GM19351 (cell line): ENCODE measurements at regions not wholly inside any gene's neighbourhood (a gene's known extent, or its start where the extent isn't known, plus 50 kb on each side); places are given as distances from the start of the nearest gene placed in this dataset.
"Not testable (repeated sequence)": the region's sequence is repeated elsewhere in the genome, so short reads cannot be mapped to it uniquely, and the experiment has no call there.

ENCODE experiments used
- ATAC-seq: cut with Tn5 transposase; IDR thresholded peaks from one replicate; pipeline ENCODE4 v1.9.1; 2021; ENCODE audit warnings: mild to moderate bottlenecking, moderate library complexity; ENCODE audit not compliant: unreplicated experiment

- ATAC-seq: not testable (repeated sequence)
Observed at GRCh38 chr4:30869387-30869786, 149.2 kb downstream of the PCDH7 start.

GRCh38 chr4:30870513-30870912 lies 150.3 kb downstream of the PCDH7 start:
- ATAC-seq: no peak

GRCh38 chr4:30875658-30876269 lies 155.6 kb downstream of the PCDH7 start:
- ATAC-seq: no peak

GRCh38 chr4:30879855-30880598 lies 159.9 kb downstream of the PCDH7 start:
- ATAC-seq: no peak

- no peak for ATAC-seq
Observed at GRCh38 chr4:30881985-30882384, 161.8 kb downstream of the PCDH7 start.

GRCh38 chr4:30882443-30882842 lies 162.3 kb downstream of the PCDH7 start:
- no peak for ATAC-seq

GRCh38 chr4:30882995-30883675 lies 163.0 kb downstream of the PCDH7 start:
- no peak for ATAC-seq

GRCh38 chr4:30901461-30902451 lies 181.6 kb downstream of the PCDH7 start:
- ATAC-seq: no peak

GRCh38 chr4:30903502-30904214 lies 183.5 kb downstream of the PCDH7 start:
- ATAC-seq: no peak

GRCh38 chr4:30904215-30904555 lies 184.0 kb downstream of the PCDH7 start:
- ATAC-seq: no peak

- no peak for ATAC-seq
Observed at GRCh38 chr4:30904588-30904987, 184.4 kb downstream of the PCDH7 start.

GRCh38 chr4:30912098-30912714 lies 192.0 kb downstream of the PCDH7 start:
- ATAC-seq: no peak

- ATAC-seq: no peak
Observed at GRCh38 chr4:30916337-30917274, 196.4 kb downstream of the PCDH7 start.

GRCh38 chr4:30917946-30918345 lies 197.8 kb downstream of the PCDH7 start:
- no peak for ATAC-seq

GRCh38 chr4:30919458-30919857 lies 199.3 kb downstream of the PCDH7 start:
- ATAC-seq: no peak

- no peak for ATAC-seq
Observed at GRCh38 chr4:30920043-30920442, 199.9 kb downstream of the PCDH7 start.

GRCh38 chr4:30922625-30923024 lies 202.5 kb downstream of the PCDH7 start:
- no peak for ATAC-seq

GRCh38 chr4:30924495-30924894 lies 204.3 kb downstream of the PCDH7 start:
- ATAC-seq: no peak

- no peak for ATAC-seq
Observed at GRCh38 chr4:30929649-30930048, 209.5 kb downstream of the PCDH7 start.
